22Rv1 (cell line): ENCODE measurements at regions not wholly inside any gene's neighbourhood (a gene's known extent, or its start where the extent isn't known, plus 50 kb on each side); places are given as distances from the start of the nearest gene placed in this dataset.

ENCODE experiments used
- CTCF ChIP-seq: fragments of 450-650 bp; IDR thresholded peaks from 2 replicates; pipeline ENCODE4 v1.5.1; 2017; ENCODE audit warnings: mild to moderate bottlenecking
- ZFX ChIP-seq: fragments of 450-650 bp; IDR thresholded peaks from 2 replicates; pipeline ENCODE4 v1.6.1; 2017; ENCODE audit warnings: antibody characterized with exemption, borderline replicate concordance

DNA sequence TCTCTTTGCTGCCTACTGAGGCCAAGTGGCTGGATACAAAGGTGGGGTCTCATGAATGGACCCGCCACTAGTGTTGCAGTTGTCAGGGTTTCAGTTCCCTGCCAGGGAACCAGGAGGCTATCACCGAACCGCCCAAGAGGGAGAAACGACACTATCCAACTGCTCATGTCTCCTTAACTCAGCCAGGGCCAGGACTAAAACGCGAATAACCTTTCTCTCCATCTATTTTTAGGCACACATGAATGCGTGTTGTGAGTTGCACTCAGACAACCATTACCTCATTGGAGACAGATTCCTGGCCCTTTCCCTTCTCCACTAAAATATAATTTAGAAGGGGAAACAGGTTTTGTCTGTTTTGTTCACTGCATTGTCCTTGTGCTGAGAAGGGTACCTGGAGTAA lies 559.5 kb downstream of the SOCS6 start:
- TF ChIP-seq CTCF (no peak), ZFX (no peak)
